A673 (cell line): ENCODE measurements at regions not wholly inside any gene's neighbourhood (a gene's known extent, or its start where the extent isn't known, plus 50 kb on each side); places are given as distances from the start of the nearest gene placed in this dataset.

ENCODE experiments used
- CTCF ChIP-seq: fragments of 300-800, 200-600 bp; sonication (generic); conservative IDR thresholded peaks from 2 replicates; pipeline ENCODE4 v1.5.1; 2017; ENCODE audit warnings: low read depth, mild to moderate bottlenecking, antibody characterized with exemption, low read length, moderate library complexity, mixed read lengths
- EZH2 ChIP-seq: fragments of 200-600 bp; sonication (generic); IDR thresholded peaks from 2 replicates; pipeline ENCODE4 v1.6.1; 2017; ENCODE audit warnings: borderline replicate concordance, low read depth, mild to moderate bottlenecking, mixed read lengths, antibody characterized with exemption, low read length; ENCODE audit not compliant: poor library complexity, severe bottlenecking

GRCh38 chr2:57516698-57517340 lies 529.8 kb upstream of the VRK2 start:
- TF ChIP-seq EZH2, result no peak
- TF ChIP-seq CTCF, result peak; percentile 63
